Upper lobe of left lung (tissue), 4 donors: ENCODE measurements at regions not wholly inside any gene's neighbourhood (a gene's known extent, or its start where the extent isn't known, plus 50 kb on each side); places are given as distances from the start of the nearest gene placed in this dataset.

ENCODE experiments used
- EP300 ChIP-seq, 4 donors: sonication (generic); formaldehyde crosslinking; IDR thresholded peaks; one replicate each; pipeline ENCODE4 v1.5.1; 2017; ENCODE audit warnings: antibody characterized with exemption in 4 of 4, control low read depth in 2 of 4
- POLR2A ChIP-seq, 4 donors: fragments of 450-650 bp; IDR thresholded peaks; one replicate each; pipeline ENCODE4 v1.5.1; 2016 to 2017; ENCODE audit warnings: antibody characterized with exemption in 4 of 4, mild to moderate bottlenecking in 2 of 4
- POLR2AphosphoS5 ChIP-seq, 2 donors: sonication (generic); formaldehyde crosslinking; IDR thresholded peaks; one replicate each; pipeline ENCODE4 v1.5.1; 2017; ENCODE audit warnings: antibody characterized with exemption in 2 of 2
- TF ChIP-seq, protein P1 (sequence below), 6 experiments: fragments of 450-650 bp in 4 of 6; fragments of 200-600 bp in 2 of 6; sonication (generic) in 2 of 6; IDR thresholded peaks; one replicate each; pipeline ENCODE4 v1.5.1; 2016 to 2019; ENCODE audit warnings: antibody characterized with exemption in 6 of 6

- TF ChIP-seq, protein P1, sequence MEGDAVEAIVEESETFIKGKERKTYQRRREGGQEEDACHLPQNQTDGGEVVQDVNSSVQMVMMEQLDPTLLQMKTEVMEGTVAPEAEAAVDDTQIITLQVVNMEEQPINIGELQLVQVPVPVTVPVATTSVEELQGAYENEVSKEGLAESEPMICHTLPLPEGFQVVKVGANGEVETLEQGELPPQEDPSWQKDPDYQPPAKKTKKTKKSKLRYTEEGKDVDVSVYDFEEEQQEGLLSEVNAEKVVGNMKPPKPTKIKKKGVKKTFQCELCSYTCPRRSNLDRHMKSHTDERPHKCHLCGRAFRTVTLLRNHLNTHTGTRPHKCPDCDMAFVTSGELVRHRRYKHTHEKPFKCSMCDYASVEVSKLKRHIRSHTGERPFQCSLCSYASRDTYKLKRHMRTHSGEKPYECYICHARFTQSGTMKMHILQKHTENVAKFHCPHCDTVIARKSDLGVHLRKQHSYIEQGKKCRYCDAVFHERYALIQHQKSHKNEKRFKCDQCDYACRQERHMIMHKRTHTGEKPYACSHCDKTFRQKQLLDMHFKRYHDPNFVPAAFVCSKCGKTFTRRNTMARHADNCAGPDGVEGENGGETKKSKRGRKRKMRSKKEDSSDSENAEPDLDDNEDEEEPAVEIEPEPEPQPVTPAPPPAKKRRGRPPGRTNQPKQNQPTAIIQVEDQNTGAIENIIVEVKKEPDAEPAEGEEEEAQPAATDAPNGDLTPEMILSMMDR (IDR thresholded peaks at IDR 0.05) = no peak
- TF ChIP-seq EP300 (IDR thresholded peaks at IDR 0.05) = no peak
- TF ChIP-seq POLR2AphosphoS5 (IDR thresholded peaks at IDR 0.05) = no peak
- no peak for TF ChIP-seq POLR2A (IDR thresholded peaks at IDR 0.05)
Measured at GRCh38 chr12:127642208-127642607, 624.8 kb upstream of the TMEM132C start.
